Keratinocyte (primary cell): ENCODE measurements at regions not wholly inside any gene's neighbourhood (a gene's known extent, or its start where the extent isn't known, plus 50 kb on each side); places are given as distances from the start of the nearest gene placed in this dataset.

Experiments used
- DNase-seq: peaks from one replicate; pipeline ENCODE4 v3.0.0-alpha.2; 2011; ENCODE audit warnings: low read depth, missing footprints, low spot score
- FAIRE-seq: peaks from 2 replicates; lab custom pipeline; 2011; peaks lifted over from hg19 to GRCh38; lab: Jason Lieb, UNC
- H2AFZ ChIP-seq: 2 replicates; pipeline ENCODE4 v1.6.0; 2012; ENCODE audit warnings: low read length, control low read depth, inconsistent platforms; ENCODE audit not compliant: control insufficient read depth
- H3K27ac ChIP-seq: 2 replicates; pipeline ENCODE4 v1.5.1; 2011; ENCODE audit warnings: low read length; ENCODE audit not compliant: control insufficient read depth, insufficient read depth
- H3K27me3 ChIP-seq: 3 replicates; pipeline ENCODE4 v1.6.0; 2011; ENCODE audit warnings: low read length; ENCODE audit not compliant: control insufficient read depth, insufficient read depth; ENCODE audit errors: extremely low read depth
- H3K36me3 ChIP-seq, 2 experiments: 2 replicates in 1 of 2; 3 replicates in 1 of 2; pipeline ENCODE4 v1.5.1; 2011; ENCODE audit warnings: low read length in 2 of 2, mild to moderate bottlenecking in 1 of 2; ENCODE audit not compliant: control insufficient read depth in 2 of 2, insufficient read depth in 2 of 2; ENCODE audit errors: extremely low read depth in 1 of 2
- H3K4me1 ChIP-seq: 3 replicates; pipeline ENCODE4 v1.5.1; 2011; ENCODE audit warnings: low read length; ENCODE audit not compliant: control insufficient read depth, insufficient read depth; ENCODE audit errors: extremely low read depth
- H3K4me2 ChIP-seq: 3 replicates; pipeline ENCODE4 v1.6.0; 2011; ENCODE audit warnings: low read depth, low read length; ENCODE audit not compliant: control insufficient read depth, insufficient read depth; ENCODE audit errors: extremely low read depth
- H3K4me3 ChIP-seq, 3 experiments: fragments of 200-600 bp in 1 of 3; sonication (generic) in 1 of 3; 2 replicates in 2 of 3; 3 replicates in 1 of 3; pipeline ENCODE4 v1.5.1; 2011 to 2016; ENCODE audit warnings: low read length in 3 of 3, mild to moderate bottlenecking in 3 of 3, control low read depth in 2 of 3, inconsistent platforms in 1 of 3, low read depth in 1 of 3, mixed read lengths in 1 of 3, mixed run types in 1 of 3, moderate library complexity in 1 of 3; ENCODE audit not compliant: control insufficient read depth in 2 of 3, insufficient read depth in 2 of 3; ENCODE audit errors: extremely low read depth in 1 of 3
- H3K79me2 ChIP-seq: 2 replicates; pipeline ENCODE4 v1.6.0; 2012; ENCODE audit warnings: low read length; ENCODE audit not compliant: control insufficient read depth, insufficient read depth
- H3K9ac ChIP-seq: 3 replicates; pipeline ENCODE4 v1.6.0; 2011; ENCODE audit warnings: low read length; ENCODE audit not compliant: control insufficient read depth, insufficient read depth; ENCODE audit errors: extremely low read depth
- H3K9me1 ChIP-seq: 3 replicates; pipeline ENCODE4 v1.6.0; 2011; ENCODE audit warnings: low read length; ENCODE audit not compliant: control insufficient read depth, insufficient read depth; ENCODE audit errors: extremely low read depth
- H3K9me3 ChIP-seq: 2 replicates; pipeline ENCODE4 v1.5.1; 2012; ENCODE audit warnings: low read depth, low read length; ENCODE audit not compliant: control insufficient read depth
- H4K20me1 ChIP-seq: 3 replicates; pipeline ENCODE4 v1.6.0; 2011; ENCODE audit warnings: low read length; ENCODE audit not compliant: control insufficient read depth, insufficient read depth; ENCODE audit errors: extremely low read depth
- EZH2 ChIP-seq: IDR thresholded peaks from one replicate; pipeline ENCODE4 v1.6.1; 2012; ENCODE audit warnings: inconsistent platforms, mild to moderate bottlenecking, low read length, moderate library complexity
- dilution Hi-C: fragments of 300-500 bp; cut with MboI; formaldehyde crosslinking; loops from one replicate; pipeline ENCODE4 v1.7.0; 2020; ENCODE audit warnings: low sequenced_read_pairs; ENCODE audit not compliant: extremely low pct_ligation_motif_present
- TF ChIP-seq, protein P1 (sequence below), 3 experiments: IDR thresholded peaks in 1 of 3; conservative IDR thresholded peaks in 1 of 3; optimal IDR thresholded peaks in 1 of 3; 2 replicates in 2 of 3; 3 replicates in 1 of 3; pipeline versions ENCODE3 to v1.5.1; 2011; ENCODE audit warnings: low read length in 3 of 3, mild to moderate bottlenecking in 3 of 3, moderate library complexity in 2 of 3, control low read depth in 1 of 3, inconsistent platforms in 1 of 3; ENCODE audit not compliant: insufficient read depth in 2 of 3; ENCODE audit errors: extremely low read depth in 1 of 3

- no peaks in the 10 kb centered on the region for H3K9me1 ChIP-seq
- dilution Hi-C loops, result no loop called here
- H3K4me1 ChIP-seq, result no peaks in the 10 kb centered on the region
- no peak overlapping the region for H3K4me3 ChIP-seq
- no peak for FAIRE-seq
- no peaks in the 10 kb centered on the region for H3K9me3 ChIP-seq
- no peaks in the 10 kb centered on the region for H3K79me2 ChIP-seq
- no peak overlapping the region for H3K27ac ChIP-seq
- no peak for DNase-seq
- H3K27me3 ChIP-seq, result peaks cover 19% of the 10 kb centered on the region
- TF ChIP-seq, protein P1, sequence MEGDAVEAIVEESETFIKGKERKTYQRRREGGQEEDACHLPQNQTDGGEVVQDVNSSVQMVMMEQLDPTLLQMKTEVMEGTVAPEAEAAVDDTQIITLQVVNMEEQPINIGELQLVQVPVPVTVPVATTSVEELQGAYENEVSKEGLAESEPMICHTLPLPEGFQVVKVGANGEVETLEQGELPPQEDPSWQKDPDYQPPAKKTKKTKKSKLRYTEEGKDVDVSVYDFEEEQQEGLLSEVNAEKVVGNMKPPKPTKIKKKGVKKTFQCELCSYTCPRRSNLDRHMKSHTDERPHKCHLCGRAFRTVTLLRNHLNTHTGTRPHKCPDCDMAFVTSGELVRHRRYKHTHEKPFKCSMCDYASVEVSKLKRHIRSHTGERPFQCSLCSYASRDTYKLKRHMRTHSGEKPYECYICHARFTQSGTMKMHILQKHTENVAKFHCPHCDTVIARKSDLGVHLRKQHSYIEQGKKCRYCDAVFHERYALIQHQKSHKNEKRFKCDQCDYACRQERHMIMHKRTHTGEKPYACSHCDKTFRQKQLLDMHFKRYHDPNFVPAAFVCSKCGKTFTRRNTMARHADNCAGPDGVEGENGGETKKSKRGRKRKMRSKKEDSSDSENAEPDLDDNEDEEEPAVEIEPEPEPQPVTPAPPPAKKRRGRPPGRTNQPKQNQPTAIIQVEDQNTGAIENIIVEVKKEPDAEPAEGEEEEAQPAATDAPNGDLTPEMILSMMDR (optimal IDR thresholded peaks at IDR 0.05 in 1 of 3, IDR thresholded peaks at IDR 0.05 in 1 of 3, conservative IDR thresholded peaks at IDR 0.05 in 1 of 3; ENCODE audit: extremely low read depth in 1 of 3, insufficient read depth in 2 of 3, low read length in 3 of 3), result no peak
- TF ChIP-seq EZH2, result no peak
- H3K9ac ChIP-seq, result no peak overlapping the region
- H2AFZ ChIP-seq, result no peak overlapping the region
- no peaks in the 10 kb centered on the region for H3K36me3 ChIP-seq
- no peak overlapping the region for H3K4me2 ChIP-seq
- no peaks in the 10 kb centered on the region for H4K20me1 ChIP-seq
Observed at GRCh38 chr15:98541519-98541918, 106.8 kb upstream of the IGF1R start.

- no peak for FAIRE-seq
- peaks cover 9% of the 10 kb centered on the region for H3K27me3 ChIP-seq
- dilution Hi-C loops, result no loop called here
Observed at GRCh38 chr15:98543237-98543636, 105.1 kb upstream of the IGF1R start.

More at GRCh38 chr15:98543237-98543636, 105.1 kb upstream of the IGF1R start:
- Histone ChIP-seq H3K27ac (no peak overlapping the region), H3K4me1 (peaks cover 3% of the 10 kb centered on the region), H3K9me1 (no peaks in the 10 kb centered on the region), H3K4me3 (no peak overlapping the region), H3K36me3 (no peaks in the 10 kb centered on the region), H2AFZ (no peak overlapping the region), H3K79me2 (no peaks in the 10 kb centered on the region), H3K9ac (no peak overlapping the region), H3K9me3 (no peaks in the 10 kb centered on the region), H3K4me2 (no peak overlapping the region), H4K20me1 (no peaks in the 10 kb centered on the region)
- no peak for DNase-seq
- TF ChIP-seq EZH2, result no peak
- TF ChIP-seq, protein P1 (optimal IDR thresholded peaks at IDR 0.05 in 1 of 3, IDR thresholded peaks at IDR 0.05 in 1 of 3, conservative IDR thresholded peaks at IDR 0.05 in 1 of 3; ENCODE audit: extremely low read depth in 1 of 3, insufficient read depth in 2 of 3, low read length in 3 of 3), result no peak
